Neuron (in vitro differentiated cells): ENCODE measurements at regions not wholly inside any gene's neighbourhood (a gene's known extent, or its start where the extent isn't known, plus 50 kb on each side); places are given as distances from the start of the nearest gene placed in this dataset.
"Not testable (repeated sequence)": the region's sequence is repeated elsewhere in the genome, so short reads cannot be mapped to it uniquely, and the experiment has no call there.

Source experiments
- H2AFZ ChIP-seq: one replicate; pipeline ENCODE4 v1.6.1; 2013; ENCODE audit warnings: low read depth, mild to moderate bottlenecking, inconsistent platforms, low read length, moderate library complexity
- H3K27me3 ChIP-seq: one replicate; pipeline ENCODE4 v1.6.1; 2013; ENCODE audit warnings: low read length; ENCODE audit not compliant: insufficient read depth
- H3K36me3 ChIP-seq: one replicate; pipeline ENCODE4 v1.6.1; 2013; ENCODE audit warnings: low read length; ENCODE audit not compliant: insufficient read depth
- H3K4me1 ChIP-seq: one replicate; pipeline ENCODE4 v1.6.1; 2013; ENCODE audit warnings: low read length; ENCODE audit not compliant: insufficient read depth
- H3K4me3 ChIP-seq: 2 replicates; pipeline ENCODE4 v1.5.1; 2013; ENCODE audit warnings: mild to moderate bottlenecking, low read length, moderate library complexity
- H3K9me3 ChIP-seq: one replicate; pipeline ENCODE4 v1.6.1; 2013; ENCODE audit warnings: low read length

DNA sequence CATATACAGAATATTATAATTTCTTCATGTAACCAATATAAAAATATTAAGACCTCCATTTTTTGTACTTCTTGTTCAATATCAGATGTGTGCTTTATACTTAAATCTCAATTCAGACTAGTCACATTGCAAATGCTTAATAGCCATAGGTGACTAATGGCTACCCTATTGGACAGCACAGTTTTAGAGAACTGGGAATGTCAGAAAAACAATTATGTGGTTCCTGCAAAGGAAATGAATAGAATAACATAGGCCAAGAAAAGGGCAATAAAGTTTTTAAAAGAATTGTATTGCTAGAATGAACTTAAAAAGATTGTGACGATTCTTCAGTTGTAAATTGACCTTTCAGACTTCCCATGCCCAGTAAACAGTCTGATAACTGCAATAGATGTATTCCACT is 843.0 kb downstream of the METTL15 start:
- H3K4me3 ChIP-seq, result no peak overlapping the region
- H3K9me3 ChIP-seq, result no peaks in the 10 kb centered on the region
- H3K4me1 ChIP-seq, result no peaks in the 10 kb centered on the region
- H3K27me3 ChIP-seq, result no peaks in the 10 kb centered on the region
- H3K36me3 ChIP-seq, result no peaks in the 10 kb centered on the region
- H2AFZ ChIP-seq, result no peak overlapping the region

DNA sequence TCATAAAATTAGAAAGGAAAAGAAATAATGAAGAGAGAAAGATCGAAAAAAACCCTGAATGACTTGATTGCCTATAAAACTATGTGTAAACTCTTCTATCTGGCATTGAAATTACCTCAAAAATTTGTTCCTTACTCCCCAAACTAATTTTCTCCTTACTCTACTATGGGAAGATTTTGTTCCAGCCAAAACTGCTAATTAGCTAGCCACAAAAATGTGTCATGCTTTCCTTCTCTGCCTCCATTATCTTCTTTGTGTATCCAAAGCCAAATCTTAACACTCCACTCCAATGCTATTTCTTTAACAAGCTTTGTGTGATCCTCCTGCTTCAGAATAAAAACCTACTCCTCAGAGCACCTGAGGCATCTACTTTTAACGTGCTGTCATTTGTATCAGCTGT is 831.2 kb downstream of the METTL15 start:
- Histone ChIP-seq H3K9me3 (no peaks in the 10 kb centered on the region), H3K4me3 (no peak overlapping the region), H2AFZ (no peak overlapping the region), H3K27me3 (no peaks in the 10 kb centered on the region), H3K36me3 (no peaks in the 10 kb centered on the region), H3K4me1 (no peaks in the 10 kb centered on the region)

- H2AFZ ChIP-seq, result no peak overlapping the region
- H3K4me3 ChIP-seq, result no peak overlapping the region
- no peaks in the 10 kb centered on the region for H3K4me1 ChIP-seq
- no peaks in the 10 kb centered on the region for H3K27me3 ChIP-seq
- H3K9me3 ChIP-seq, result no peaks in the 10 kb centered on the region
- no peaks in the 10 kb centered on the region for H3K36me3 ChIP-seq
Measured at GRCh38 chr11:28938091-28938490, 829.9 kb downstream of the METTL15 start.

DNA sequence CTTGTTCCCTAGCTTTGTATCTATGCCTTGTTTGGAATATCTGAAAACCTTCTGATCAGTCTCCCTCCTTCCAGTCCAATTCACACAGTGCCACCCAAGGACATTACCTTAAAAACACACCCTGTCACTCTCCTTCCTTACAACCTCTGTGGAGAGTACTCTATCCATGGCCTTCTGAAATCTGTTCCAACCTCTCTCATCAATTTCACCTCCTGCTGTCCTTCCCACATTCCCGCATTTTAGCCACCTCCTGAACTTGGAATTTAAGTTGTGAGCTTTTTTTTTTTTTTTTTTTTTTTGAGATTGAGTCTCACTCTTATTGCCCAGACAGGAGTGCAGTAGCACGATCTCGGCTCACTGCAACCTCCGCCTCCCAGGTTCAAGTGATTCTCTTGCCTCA is 824.8 kb downstream of the METTL15 start:
- Histone ChIP-seq H3K36me3 (no peaks in the 10 kb centered on the region), H3K4me1 (no peaks in the 10 kb centered on the region), H3K27me3 (no peaks in the 10 kb centered on the region), H2AFZ (no peak overlapping the region), H3K4me3 (no peak overlapping the region), H3K9me3 (no peaks in the 10 kb centered on the region)

- no peak overlapping the region for H2AFZ ChIP-seq
- H3K4me3 ChIP-seq, result no peak overlapping the region
- H3K36me3 ChIP-seq, result no peaks in the 10 kb centered on the region
- H3K4me1 ChIP-seq, result no peaks in the 10 kb centered on the region
- H3K9me3 ChIP-seq, result no peaks in the 10 kb centered on the region
- H3K27me3 ChIP-seq, result no peaks in the 10 kb centered on the region
Measured at GRCh38 chr11:28924004-28924403, 815.8 kb downstream of the METTL15 start.

DNA sequence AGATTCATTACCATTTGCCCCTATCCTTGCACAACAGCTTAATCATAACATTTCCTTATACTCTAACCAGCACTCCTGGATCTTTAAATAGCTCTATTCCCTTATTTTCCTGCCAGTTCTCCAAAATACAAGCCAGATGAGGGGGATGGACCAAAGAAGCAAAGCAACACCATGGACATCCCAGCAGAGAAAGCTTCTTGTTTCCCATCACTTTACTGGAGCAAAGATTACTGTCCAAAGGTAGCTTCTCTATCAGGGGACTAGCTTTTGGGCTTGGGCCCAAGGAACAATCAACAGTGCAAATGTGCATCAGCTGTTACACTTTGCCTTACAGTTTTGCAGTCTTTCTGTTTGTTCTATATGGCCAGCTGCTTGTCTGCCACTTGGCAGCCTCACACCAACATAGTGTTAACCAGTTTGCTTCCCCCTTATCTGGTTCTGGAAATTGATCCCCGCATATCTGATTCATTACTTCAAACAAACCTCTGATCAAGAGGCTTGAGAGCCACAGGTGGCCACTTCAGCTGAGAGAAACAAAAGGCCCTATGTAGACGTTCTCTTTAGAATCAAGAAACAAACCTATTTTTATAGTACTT is 814.3 kb downstream of the METTL15 start:
- no peak overlapping the region for H3K4me3 ChIP-seq
- H3K4me1 ChIP-seq, result no peaks in the 10 kb centered on the region
- H3K36me3 ChIP-seq, result no peaks in the 10 kb centered on the region
- H2AFZ ChIP-seq, result no peak overlapping the region
- no peaks in the 10 kb centered on the region for H3K27me3 ChIP-seq
- H3K9me3 ChIP-seq, result no peaks in the 10 kb centered on the region

GRCh38 chr11:28919194-28919593 is 811.0 kb downstream of the METTL15 start:
- no peaks in the 10 kb centered on the region for H3K36me3 ChIP-seq
- no peak overlapping the region for H3K4me3 ChIP-seq
- H3K4me1 ChIP-seq, result no peaks in the 10 kb centered on the region
- H2AFZ ChIP-seq, result no peak overlapping the region
- no peaks in the 10 kb centered on the region for H3K27me3 ChIP-seq
- H3K9me3 ChIP-seq, result no peaks in the 10 kb centered on the region

DNA sequence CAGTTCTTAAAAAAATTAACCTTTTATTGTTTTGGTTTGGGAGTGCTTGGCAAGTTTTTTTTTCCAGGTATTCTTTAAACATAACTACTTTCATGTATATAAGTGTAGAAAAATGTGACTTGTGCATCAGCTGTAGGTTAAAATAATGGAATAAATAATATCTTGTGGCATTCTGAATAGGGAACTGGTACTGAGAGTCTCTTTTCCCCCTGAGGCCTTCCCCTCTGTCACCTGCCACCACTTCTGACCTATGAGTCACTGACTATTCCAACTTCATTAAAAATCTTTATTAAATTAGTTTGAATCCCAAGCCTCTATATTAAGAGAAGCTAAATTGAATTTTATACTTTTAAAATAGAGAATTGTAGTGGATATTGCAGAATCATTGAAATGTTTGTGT is 805.7 kb downstream of the METTL15 start:
- Histone ChIP-seq H2AFZ (no peak overlapping the region), H3K4me1 (no peaks in the 10 kb centered on the region), H3K4me3 (no peak overlapping the region), H3K27me3 (no peaks in the 10 kb centered on the region), H3K9me3 (no peaks in the 10 kb centered on the region), H3K36me3 (no peaks in the 10 kb centered on the region)

DNA sequence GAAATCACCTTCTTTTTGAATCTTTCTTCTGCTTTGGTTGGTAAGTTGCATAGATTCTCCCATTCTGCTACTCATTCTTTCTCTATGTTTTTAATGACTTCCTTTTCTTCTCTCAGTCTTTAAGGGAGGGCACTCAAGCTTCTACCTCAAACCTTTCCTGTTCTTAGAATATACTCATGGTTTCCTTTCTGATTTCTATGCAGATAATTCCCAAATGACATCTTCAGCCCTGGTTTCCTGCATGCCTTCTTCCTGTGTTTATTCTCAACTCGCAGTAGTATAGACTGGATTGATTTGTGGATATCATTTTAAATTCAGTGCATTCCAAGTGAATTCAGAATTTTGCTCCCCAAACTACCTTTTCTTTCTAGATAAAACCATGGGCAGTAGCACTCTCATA is 803.6 kb downstream of the METTL15 start:
- H3K9me3 ChIP-seq, result no peaks in the 10 kb centered on the region
- no peaks in the 10 kb centered on the region for H3K36me3 ChIP-seq
- H3K4me1 ChIP-seq, result no peaks in the 10 kb centered on the region
- H3K27me3 ChIP-seq, result no peaks in the 10 kb centered on the region
- H2AFZ ChIP-seq, result no peak overlapping the region
- H3K4me3 ChIP-seq, result no peak overlapping the region

GRCh38 chr11:28910926-28911325 is 802.7 kb downstream of the METTL15 start:
- Histone ChIP-seq H3K36me3 (no peaks in the 10 kb centered on the region), H3K9me3 (no peaks in the 10 kb centered on the region), H2AFZ (no peak overlapping the region), H3K4me3 (no peak overlapping the region), H3K27me3 (no peaks in the 10 kb centered on the region), H3K4me1 (no peaks in the 10 kb centered on the region)

DNA sequence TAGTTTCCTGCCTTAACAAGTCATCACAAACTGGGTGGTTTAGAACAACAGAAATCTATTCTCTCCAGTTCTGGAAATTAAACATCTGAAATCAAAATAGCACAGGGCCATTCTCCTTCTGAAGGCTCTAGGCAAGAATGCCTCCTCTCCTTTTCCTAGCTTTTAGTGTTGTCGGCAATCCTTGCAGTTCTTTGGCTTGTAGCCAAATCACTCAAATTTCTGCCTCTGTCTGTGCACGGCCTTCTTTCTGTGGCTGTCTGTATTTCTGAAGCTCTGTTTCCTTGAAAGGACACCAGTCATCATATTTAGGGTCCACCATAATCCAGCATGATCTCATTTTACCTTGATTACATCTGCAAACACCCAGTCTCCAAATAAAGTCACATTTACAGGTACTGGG is 795.5 kb downstream of the METTL15 start:
- no peaks in the 10 kb centered on the region for H3K27me3 ChIP-seq
- no peaks in the 10 kb centered on the region for H3K9me3 ChIP-seq
- H2AFZ ChIP-seq, result no peak overlapping the region
- no peaks in the 10 kb centered on the region for H3K36me3 ChIP-seq
- no peak overlapping the region for H3K4me3 ChIP-seq
- H3K4me1 ChIP-seq, result no peaks in the 10 kb centered on the region

DNA sequence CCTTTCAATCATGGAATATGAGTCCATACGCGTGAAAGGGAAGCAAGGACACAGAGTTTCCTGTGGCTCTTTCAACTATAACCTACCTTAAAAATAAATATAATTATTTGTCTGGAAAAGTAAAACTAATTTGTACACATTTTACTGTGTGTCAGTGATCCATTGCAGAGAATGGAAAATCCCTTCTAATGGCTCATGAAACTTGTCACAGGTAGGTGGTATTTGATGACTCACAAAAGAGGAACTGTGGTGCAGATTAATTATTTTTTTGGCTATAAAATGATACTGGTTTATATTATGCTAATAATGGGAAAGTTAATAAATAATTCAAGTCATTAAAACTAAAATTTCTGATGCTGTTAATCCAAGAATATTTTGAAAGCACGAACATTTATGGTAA is 792.2 kb downstream of the METTL15 start:
- Histone ChIP-seq H3K4me1 (no peaks in the 10 kb centered on the region), H3K9me3 (no peaks in the 10 kb centered on the region), H2AFZ (no peak overlapping the region), H3K36me3 (no peaks in the 10 kb centered on the region), H3K4me3 (no peak overlapping the region), H3K27me3 (no peaks in the 10 kb centered on the region)

DNA sequence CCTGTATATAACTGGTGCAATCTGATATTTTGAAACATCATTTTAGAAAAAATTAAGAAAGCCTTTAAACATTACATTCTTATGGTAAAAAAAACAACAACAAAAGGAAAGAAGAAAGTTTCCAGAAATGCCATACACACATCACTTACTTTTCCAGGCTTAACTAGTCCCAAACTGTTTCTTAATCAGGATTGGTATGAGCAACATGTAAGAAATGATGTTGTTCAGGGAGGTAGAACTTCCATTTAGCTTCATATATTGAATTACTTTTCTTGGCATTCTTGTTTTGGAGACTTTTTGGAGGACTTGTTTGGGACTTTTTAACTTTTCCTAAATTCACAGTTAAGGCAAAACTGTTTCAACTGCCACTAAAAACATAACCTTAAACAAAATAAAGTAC is 791.5 kb downstream of the METTL15 start:
- no peak overlapping the region for H2AFZ ChIP-seq
- no peaks in the 10 kb centered on the region for H3K9me3 ChIP-seq
- H3K36me3 ChIP-seq, result no peaks in the 10 kb centered on the region
- no peaks in the 10 kb centered on the region for H3K27me3 ChIP-seq
- H3K4me1 ChIP-seq, result no peaks in the 10 kb centered on the region
- no peak overlapping the region for H3K4me3 ChIP-seq

GRCh38 chr11:28890601-28891040 is 782.4 kb downstream of the METTL15 start:
- not testable (repeated sequence) for H3K9me3 ChIP-seq, H3K4me1 ChIP-seq, H3K4me3 ChIP-seq, H3K27me3 ChIP-seq, H3K36me3 ChIP-seq, H2AFZ ChIP-seq
